ENCODE measurements at regions not wholly inside any gene's neighbourhood (a gene's known extent, or its start where the extent isn't known, plus 50 kb on each side); places are given as distances from the start of the nearest gene placed in this dataset.
"Not testable (repeated sequence)": the region's sequence is repeated elsewhere in the genome, so short reads cannot be mapped to it uniquely, and the experiment has no call there.

DNA sequence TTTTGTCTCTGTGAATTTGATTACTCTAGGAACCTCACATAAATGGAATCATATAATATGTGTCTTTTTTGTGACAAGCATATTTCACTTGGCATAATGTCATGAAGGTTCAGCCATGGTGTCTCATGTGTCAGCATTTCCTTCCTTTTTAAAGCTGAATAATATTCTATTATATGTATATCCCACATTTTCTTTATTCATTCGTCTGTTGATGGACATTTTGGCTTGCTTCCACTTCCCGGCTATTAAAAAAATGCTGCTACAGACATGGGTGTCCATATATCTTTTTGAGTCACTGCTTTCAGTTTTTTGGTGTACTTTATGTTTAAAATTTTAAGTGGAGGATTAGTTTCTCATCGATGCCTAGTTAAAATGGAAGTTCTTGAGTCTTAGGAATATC is 59.8 kb upstream of the C5orf63 start:
- DNase-seq, result no peak

GRCh38 chr5:127136908-127137307 is 63.6 kb upstream of the C5orf63 start:
- DNase-seq, result no peak

DNA sequence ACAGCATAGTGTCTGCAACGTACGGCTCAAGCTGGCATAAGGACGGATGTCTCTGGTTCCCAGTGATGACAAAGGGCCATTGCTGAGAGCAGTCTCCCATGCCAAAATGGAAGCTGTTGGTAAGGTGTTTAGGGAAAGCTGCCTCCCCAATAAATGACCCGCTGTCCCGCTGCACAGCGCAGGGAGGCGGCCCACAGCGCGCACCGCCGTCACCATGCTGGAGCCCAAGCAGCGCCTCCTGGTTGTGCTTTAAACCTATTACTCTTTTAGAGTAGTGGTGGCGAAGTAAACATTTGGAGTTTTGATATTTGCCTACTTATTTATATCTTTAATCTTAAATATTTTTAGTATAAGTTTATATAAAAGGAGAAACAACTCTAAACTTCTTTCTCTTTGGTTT is 70.4 kb upstream of the C5orf63 start:
- no peak for DNase-seq

DNA sequence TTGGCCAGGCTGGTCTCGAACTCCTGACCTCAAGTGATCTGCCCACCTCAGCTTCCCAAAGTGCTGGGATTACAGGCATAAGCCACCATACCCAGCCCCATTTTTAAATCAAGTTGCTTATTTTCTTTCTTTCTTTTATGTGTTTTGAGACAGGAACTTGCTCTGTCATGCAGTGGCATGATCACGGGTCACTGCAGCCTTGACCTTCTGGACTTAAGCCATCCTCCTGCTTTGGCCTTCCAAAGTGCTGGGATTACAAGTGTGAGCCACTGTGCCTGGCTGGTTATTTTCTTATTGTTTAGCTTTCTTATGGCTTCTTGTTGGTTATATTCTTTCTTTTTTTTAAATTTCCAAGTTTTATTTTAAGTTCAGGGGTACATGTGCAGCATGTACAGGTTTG is 79.7 kb upstream of the C5orf63 start:
- DNase-seq, result no peak

- no peak for DNase-seq
Measured at GRCh38 chr5:127153521-127153920, 80.2 kb upstream of the C5orf63 start.

- no peak for DNase-seq
Measured at GRCh38 chr5:127163750-127164149, 90.4 kb upstream of the C5orf63 start.

- no peak for DNase-seq
Measured at GRCh38 chr5:127170918-127171600, 97.8 kb upstream of the C5orf63 start.

DNA sequence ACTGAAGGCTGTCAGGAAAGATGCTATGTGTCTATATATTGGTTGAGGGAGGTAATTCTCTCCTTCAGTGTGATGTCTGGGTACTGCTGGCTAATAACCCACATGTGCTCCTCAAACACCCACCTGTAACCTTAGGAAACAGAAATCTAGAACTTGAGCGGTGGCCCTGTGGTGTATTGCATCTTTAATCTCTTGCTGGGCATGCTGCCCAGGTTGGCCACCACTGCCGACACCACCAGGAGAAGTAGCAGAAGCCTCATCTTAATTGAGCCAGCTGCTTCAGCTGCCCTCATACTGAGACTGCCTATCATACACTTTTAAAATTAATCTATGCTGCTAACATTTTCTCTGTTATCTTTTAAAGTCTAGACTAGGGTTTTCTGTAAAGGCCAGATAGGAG is 103.5 kb upstream of the C5orf63 start:
- no peak for DNase-seq

DNA sequence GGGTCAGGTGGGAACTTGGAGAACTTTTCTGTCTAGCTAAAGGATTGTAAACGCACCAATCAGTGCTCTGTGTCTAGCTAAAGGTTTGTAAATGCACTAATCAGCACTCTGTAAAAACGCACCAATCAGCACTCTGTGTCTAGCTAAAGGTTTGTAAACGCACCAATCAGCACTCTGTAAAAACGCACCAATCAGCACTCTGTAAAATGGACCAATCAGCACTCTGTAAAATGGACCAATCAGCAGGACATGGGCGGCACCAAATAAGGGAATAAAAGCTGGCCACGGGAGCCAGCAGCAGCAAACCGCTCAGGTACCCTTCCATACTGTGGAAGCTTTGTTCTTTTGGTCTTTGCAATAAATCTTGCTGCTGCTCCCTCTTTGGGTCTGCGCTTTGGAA is 108.0 kb upstream of the MEGF10 start:
- not testable (repeated sequence) for DNase-seq

DNA sequence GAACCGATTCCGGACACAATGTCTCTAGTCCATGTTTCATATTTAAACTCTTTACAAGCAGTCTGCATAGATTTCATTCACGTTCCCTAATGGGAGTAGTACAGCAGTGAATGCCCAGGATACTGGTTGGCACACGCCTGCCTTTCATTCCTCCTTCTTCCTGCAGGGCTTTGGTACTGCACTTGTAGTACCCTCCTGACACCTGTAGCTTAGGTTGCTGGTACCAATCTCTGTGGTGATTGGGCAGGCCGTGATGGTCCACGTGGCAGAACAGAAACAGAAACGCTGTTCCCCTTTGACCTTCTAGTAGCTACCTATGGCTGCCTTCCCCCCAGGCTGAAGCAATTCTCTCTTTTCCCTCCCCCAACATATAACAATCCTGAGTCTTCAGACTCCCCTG is 107.3 kb upstream of the MEGF10 start:
- DNase-seq, result no peak

GRCh38 chr5:127184851-127185250 is 105.7 kb upstream of the MEGF10 start:
- DNase-seq, result no peak

DNA sequence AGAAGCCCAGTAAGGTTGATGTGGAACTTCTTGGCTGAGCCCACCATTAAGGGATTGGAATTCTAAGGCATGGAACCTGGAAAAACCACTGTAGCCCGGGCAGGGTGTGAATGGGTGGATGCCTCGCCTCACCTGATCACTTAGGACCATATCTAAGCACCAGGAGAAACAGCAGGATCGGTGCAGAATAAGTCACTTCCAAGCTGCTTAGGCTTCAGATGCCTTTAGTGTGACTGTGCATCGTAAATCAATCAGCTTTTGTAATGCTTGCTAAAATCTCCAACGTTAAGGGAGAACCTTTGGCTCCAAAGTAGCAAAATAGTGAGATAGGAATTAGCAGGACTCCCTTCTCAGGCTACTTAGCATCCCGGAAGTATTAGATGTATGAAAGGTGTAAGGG is 103.9 kb upstream of the MEGF10 start:
- no peak for DNase-seq

- no peak for DNase-seq
Measured at GRCh38 chr5:127187706-127188105, 102.9 kb upstream of the MEGF10 start.

DNA sequence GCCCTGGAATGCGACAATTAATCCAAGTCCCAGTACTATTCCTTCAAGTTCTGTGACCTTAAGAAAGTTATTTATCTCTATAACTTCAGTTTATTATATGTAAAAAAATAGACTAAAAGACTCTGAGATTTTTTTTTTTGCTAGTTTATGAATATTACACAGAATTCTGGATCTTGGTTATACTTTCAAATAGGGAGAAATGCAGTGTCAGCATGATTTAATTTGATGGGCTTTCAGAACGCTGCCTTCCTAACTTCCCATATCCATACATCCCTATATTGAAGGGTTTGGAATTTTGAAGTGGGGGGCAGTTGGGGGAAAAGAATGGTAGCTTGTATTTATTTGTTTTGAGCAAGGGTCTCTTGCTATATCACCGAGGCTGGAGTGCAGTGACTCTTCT is 98.4 kb upstream of the MEGF10 start:
- DNase-seq, result no peak

DNA sequence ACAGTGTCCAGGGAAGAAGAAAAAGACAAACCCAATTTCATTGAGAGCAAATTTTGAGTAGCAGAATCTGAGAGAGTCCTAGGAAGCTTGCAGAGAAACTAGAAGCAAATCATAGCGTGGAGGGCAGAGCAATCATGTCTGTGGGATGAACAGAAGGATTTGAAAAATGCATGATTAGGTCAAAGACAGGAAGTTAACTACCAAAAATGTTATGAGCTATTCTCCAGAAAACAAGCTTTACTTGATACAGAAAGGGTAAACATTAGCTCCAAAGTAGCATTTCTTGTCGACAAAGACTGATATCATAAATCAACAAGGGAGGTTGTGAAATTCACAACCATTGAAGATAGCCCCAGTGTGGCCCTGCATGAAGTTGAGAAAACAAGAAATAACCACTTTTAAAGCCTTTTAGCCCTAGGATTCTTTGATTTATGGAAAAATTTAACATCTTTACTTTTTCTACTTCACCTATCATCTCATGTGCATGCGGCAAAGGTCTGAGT is 97.7 kb upstream of the MEGF10 start:
- no peak for DNase-seq

DNA sequence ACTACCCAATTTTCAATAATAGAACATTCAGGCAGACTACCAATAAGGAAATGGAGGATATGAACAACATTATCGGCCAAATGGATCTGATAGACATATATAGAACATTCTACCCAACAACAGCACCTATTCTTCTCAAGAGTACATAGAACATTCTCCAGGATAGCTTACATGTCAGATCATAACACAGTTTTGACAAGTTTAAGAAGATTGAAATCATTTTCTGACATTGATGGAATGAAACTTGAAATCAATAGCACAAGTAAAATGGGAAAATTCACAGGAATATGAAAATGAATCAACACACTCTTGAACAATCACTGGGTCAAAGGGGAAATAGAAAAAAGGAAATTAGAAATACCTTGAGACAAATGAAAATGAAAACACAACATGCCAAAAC is 94.6 kb upstream of the MEGF10 start:
- DNase-seq, result no peak

- not testable (repeated sequence) for DNase-seq
Measured at GRCh38 chr5:127197402-127198167, 93.0 kb upstream of the MEGF10 start.

DNA sequence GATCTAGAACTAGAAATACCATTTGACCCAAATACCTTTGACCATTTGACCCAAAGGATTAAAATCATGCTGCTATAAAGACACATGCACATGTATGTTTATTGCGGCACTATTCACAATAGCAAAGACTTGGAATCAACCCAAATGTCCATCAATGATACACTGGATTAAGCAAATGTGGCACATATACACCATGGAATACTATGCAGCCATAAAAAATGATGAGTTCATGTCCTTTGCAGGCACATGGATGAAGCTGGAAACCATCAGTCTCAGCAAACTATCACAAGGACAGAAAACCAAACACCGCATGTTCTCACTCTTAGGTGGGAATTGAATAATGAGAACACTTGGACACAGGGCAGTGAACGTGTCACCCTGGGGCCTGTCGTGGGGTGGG is 87.9 kb upstream of the MEGF10 start:
- DNase-seq, result not testable (repeated sequence)

DNA sequence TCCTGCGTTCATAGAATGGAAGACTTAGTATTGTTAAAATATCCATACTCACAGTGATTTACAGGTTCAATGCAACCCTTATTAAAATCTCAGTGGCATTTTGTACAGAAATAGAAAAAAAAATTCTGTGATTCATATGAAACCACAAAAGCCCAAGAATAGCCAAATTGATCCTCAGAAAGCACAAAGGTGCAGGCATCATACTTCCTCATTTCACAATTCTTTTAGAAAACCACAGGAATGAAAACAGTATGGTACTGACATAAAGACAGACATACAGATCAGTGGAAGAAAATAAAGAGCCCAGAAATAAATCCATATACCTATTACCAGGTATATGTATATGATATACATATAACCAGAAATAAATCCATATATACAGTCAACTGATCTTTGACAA is 86.8 kb upstream of the MEGF10 start:
- DNase-seq, result no peak

DNA sequence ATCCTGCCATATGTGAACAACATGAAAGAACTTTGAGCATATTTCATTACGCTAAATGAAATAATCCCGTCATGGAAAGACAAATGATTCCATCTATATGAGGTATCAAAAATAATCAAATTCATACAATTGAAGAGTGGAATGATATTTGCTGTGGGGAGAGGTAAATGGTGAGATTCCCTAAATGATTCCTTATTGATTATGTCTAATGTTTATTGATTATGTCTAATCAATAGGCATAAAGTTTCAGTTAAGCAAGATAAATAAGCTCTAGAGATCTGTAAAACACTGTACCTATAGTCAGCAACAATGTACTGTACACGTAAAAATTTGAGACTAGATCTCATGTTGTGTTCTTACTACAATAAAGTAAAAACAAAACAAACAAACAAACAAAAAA is 85.4 kb upstream of the MEGF10 start:
- no peak for DNase-seq

- no peak for DNase-seq
Measured at GRCh38 chr5:127206320-127207113, 84.1 kb upstream of the MEGF10 start.

DNA sequence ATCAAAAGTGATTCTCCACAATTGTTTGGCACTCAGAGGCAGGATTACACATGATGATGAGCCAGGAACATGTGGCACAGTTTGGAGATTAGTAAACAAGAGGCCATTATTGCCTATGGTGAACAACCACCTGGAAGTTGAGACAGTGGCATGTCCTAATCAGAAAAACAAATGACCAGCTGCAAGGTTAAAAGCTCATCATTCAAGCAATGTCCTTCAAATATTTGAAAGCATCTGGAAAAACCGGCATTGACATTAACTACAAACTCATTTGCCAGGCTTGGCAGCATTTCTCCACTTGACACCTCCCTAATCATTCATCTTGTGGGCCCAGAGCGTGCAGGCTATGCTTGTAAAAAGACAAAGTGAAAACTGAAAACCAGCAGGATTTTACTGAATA is 80.6 kb upstream of the MEGF10 start:
- no peak for DNase-seq

GRCh38 chr5:127213231-127213630 is 77.4 kb upstream of the MEGF10 start:
- DNase-seq, result no peak

DNA sequence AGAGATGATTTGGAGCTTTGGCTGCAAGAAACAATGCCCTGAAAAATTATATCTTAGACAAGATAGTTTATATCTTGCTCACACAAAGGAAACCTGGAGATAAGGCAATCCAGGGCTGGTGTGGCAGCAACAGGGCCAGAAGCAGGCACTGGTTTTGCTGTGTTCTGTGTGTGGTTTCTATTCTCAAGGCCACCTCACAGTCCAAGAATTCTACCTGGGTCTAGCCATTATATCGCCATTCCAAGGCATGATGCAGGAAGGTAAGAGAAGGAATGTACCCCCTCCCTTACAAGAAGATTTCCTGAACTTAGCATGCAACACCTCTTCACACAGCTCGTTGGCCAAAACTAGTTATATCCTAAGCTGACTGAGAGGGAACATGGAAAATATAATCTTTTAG is 74.5 kb upstream of the MEGF10 start:
- DNase-seq, result no peak
